Inferior parietal cortex (tissue), 1 donor: ENCODE measurements at regions not wholly inside any gene's neighbourhood (a gene's known extent, or its start where the extent isn't known, plus 50 kb on each side); places are given as distances from the start of the nearest gene placed in this dataset.
"Not testable (repeated sequence)": the region's sequence is repeated elsewhere in the genome, so short reads cannot be mapped to it uniquely, and the experiment has no call there.

ENCODE experiments used
- DNase-seq: peaks from one replicate; pipeline ENCODE4 v3.0.0-alpha.2; 2016; ENCODE audit errors: extremely low spot score

DNA sequence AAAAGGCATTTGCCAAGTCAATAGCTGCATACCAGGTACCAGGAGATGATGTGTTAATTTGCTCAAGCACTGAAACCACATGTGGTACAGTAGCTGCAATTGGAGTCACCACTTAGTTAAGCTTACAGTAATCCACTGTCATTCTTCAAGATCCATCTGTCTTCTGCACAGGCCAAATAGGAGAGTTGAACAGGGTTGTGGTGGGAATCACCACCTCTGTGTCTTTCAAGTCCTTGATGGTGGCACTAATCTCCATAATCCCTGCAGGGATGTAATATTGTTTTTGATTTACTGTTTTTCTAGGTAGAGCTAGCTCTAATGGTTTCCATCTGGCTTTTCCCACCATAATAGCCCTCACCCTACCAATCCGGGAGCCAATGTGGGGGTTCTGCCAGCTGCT, 91.9 kb downstream of the FCRL5 start:
- DNase-seq = no peak

DNA sequence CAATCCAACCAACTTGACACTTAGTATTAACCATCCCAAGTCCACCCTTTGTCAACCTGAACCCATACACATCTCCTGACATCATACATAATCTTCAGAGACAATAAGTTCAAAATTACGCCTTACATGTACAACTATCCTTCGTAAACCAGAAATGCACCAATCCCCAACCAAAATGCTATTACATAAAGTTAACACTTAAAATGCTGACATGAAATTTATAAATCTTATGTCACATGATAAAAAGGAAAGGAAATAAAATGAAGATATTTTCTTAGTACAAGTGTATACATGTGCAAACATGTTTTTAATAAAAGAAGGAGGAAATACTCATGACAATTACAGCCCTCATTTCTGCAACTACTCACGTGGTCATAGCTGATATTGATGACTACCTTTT, 95.0 kb downstream of the FCRL5 start:
- no peak for DNase-seq

DNA sequence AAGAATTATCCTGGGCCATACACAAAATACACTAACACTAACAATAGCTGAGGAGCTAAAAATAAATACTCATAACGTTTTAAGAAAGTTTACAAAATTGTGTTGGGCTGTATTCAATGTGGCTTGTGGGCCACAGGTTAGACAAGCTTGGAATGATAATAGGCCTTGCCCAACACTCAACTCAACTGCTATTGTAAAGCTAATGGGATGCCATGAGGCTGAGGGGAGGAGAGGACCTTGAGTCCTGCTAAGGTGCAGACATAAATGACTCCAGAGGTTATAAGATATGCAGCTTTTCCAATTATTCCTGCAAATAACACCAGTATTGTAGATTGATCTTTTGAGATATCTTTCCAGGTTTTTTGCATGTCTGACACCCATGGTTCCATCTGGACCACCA, 97.0 kb downstream of the FCRL5 start:
- DNase-seq = no peak

DNA sequence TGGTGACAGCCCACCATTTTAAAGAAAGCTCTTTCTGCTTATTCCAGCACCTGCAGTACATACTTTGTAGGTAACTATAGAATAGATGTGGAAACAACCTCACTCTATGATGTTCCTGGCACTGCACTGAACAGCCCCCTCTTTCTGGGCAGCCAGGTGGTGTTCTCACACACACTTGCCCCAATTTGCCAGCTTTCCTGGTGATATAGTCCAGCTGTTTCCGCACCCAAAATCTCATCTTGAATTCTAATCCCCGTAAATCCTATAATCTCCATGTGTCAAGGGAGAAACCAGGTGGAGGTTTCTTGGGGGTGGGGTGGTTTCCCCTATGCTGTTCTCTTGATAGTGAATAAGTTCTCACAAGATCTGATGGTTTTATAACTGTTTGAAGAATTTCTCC, 102.2 kb downstream of the FCRL5 start:
- no peak for DNase-seq

DNA sequence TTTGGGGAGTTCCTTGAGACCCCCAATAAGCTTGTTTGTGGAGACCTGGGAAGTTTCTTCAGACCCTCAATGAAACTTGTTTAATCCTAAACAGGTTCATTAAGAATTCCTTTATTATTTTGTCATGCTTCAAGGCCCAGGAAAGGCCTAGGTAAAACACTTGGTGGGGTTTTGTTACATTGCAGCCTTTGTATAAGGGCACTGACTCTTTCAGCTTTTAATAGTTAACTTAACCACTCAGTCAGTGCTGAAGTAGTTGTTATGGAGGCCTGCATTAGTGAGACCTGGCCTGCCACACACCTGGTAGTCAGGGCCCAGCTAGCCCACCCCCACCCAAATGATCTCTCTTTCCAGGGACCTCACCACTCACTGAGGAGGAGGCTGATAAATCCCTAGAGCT, 103.7 kb downstream of the FCRL5 start:
- no peak for DNase-seq

DNA sequence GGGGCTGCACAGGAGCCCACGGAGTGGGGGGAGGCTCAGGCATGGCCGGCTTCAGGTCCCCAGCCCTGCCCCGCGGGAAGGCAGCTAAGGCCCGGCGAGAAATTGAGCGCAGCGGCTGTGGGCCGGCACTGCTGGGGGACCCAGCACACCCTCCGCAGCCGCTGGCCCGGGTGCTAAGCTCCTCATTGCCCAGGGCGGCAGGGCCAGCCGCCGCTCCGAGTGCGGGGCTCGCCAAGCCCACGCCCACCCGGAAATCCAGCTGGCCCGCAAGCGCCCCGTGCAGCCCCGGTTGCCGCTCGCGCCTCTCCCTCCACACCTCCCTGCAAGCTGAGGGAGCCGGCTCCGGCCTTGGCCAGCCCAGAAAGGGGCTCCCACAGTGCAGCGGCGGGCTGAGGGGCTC, 106.0 kb downstream of the FCRL5 start:
- DNase-seq = not testable (repeated sequence)

DNA sequence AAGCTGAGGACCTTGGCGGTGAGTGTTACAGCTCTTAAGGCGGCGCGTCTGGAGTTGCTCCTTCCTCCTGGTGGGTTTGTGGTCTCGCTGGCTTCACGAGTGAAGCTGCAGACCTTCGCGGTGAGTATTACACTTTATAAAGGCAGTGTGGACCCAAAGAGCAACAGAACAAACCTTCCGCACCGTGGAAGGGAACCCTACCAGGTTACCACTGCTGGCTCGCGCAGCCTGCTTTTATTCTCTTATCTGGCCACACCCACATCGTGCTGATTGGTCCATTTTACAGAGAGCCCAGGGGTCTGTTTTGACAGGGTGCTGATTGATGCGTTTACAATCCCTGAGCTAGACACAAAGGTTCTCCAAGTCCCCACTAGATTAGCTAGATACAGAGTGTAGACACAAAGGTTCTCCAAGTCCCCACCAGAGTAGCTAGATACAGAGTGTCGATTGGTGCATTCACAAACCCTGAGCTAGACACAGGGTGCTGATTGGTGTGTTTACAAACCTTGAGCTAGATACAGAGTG, 106.6 kb downstream of the FCRL5 start:
- DNase-seq = not testable (repeated sequence)

DNA sequence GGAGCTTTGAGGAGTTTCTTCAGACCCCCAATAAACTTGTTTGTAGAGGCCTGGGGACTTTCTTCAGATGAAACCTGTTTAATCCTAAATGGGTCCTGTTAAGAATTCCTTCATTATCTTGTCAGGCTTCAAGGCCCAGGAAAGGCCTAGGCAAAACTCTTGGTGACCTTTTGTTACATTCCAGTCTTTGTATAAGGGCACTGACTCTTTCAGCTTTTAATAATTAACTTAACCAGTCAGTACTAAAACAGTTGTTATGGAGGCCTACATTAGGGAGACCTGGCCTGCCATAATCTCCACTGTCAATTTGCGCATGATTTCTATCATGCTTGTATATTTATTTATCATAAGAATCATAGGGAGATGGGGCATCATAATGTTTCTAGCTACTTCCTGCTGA, 110.2 kb downstream of the FCRL5 start:
- DNase-seq = no peak

DNA sequence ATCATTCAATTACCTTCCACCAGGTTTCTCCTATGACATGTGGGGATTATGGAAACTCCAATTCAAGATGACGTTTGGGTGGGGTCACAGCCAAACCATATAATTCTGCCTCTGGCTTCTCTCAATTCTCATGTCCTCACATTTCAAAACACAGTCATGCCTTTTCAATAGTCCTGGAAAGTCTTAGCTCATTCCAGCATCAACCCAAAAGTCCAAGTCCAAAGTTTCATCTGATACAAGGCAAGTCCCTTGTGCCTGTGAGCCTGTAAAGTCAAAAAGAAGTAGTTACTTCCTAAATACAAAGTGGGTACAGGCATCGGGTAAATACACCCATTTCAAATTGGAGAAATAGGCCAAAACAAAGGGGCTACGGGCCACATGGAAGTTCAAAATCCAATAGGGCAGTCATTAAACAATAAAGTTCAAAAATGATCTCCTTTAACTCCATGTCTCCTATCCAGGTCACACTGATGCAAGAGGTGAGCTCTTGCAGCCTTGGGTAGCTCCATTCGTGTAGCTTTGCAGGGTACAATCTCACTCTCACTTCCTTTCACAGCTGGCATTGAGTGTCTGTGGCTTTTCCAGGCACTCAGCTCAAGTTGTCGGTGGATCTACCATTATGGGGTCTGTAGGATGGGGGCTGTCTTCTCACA, 112.9 kb downstream of the FCRL5 start:
- no peak for DNase-seq

DNA sequence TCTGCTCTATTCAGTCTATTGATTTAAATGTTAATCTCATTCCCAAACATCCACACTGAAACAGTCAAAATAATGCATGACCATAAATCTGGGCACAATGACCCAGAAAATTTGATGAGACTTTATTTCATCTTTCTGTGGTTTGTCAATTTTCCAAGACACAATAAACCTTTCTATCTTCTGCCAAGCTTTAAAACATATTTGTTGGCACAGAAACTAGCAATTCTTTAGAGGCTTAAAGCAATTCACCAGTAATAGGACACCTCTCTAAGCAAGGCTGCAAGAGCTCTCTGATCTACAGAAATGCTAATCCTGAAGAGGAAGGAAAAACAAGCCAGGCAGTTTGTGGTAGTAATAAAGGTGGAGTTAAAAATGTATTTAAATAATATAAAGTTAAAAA, 113.7 kb downstream of the FCRL5 start:
- DNase-seq = no peak

DNA sequence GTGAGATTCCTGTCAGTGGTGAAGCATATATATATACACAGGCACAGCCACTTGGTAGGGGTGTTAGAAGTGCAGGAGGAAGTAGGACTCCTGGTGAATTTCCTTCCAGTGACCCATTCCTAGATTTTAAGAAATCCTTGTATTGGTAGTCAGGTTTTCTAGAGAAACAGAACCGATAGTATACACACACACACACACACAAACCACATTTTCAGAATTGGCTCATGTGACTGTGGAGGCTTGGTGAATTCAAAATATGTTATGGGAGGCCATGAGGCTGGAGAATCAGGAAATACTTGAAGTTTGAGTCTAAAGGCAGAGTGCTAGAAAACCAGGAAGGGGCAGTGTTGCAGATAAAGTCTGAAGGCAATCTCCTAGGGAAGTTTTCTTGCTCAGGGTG, 114.2 kb downstream of the FCRL5 start:
- DNase-seq = no peak

DNA sequence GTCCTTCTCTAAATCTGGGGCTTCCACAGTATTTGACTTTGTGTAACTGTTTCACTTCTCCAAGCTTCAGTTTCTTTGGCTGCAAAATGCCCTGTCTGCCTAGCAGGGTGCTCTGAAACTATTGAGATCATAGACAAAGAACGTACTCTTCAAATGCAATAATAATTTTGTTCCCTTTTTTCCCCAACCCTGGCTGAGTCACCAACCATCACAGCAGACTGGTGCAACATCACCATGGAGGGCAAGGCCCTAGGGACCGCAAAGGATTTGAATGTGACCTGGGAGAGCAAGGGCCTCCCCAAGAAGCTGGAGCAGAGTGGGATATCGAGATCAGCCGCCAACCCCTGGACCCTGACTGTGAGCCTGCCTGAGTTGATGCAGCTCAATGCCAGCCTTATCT, 115.0 kb downstream of the FCRL5 start:
- DNase-seq = no peak

DNA sequence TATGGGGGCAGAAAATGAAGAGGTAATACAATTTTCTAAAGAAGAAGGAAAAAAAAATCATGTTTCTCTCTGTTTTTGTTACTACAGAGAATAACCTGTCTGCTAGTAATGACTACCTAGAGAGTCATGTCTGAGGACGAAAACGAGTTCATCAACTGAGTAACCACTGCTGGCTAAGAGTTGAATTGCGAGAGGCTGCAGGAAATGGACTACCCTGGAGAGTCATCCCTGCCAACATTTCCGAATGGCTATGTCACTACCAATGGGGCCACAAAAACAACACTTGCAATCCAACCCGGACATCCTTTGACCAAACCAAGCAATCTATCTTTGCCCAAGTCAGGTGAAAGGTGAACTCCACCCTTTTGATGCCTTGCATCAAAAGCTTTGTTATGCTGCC, 120.6 kb downstream of the FCRL5 start:
- no peak for DNase-seq

DNA sequence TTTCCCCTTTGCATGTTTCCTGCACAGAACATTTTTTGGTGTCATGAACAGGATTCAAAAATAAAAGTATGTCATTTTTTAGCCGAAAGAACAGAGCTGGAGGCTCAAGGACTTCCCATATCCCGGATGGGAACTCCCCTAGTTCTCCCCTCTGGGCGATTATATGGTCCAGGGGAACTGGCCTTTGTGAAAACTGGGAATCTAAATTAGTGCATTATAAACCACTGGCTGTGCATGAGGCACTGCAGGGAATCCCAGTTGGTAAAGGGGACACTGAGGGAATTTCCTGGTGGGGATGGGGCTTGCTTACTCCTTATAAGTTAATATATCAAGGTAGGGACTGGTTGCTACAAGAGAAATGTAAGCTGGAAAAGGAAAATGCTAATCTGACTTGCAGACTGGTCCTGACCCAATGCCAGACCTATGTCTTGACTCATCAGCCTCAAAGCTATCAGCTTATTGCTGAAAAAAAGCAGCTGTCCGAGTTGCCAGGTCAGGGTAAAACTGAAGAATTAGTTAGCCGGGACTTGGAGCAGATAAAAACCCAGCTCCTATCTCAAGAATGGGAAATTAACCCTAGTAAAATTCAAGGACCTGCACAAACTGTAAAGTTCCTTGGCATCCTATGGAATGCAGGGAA, 122.6 kb downstream of the FCRL5 start:
- no peak for DNase-seq

DNA sequence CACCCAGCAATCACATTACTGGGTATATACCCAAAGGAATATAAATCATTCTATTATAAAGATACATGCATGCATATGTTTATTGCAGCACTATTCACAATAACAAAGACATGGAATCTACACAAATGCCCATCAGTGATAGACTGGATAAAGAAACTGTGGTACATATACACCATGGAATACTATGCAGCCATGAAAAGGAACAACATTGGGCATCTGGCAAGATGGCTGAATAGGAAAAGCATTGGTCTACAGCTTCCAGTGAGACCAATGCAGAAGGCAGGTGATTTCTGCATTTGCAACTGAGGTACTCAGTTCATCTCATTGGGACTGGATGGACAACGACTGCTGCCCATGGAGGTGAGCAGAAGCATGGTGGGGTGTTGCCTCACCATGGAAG, 128.6 kb downstream of the FCRL5 start:
- not testable (repeated sequence) for DNase-seq

DNA sequence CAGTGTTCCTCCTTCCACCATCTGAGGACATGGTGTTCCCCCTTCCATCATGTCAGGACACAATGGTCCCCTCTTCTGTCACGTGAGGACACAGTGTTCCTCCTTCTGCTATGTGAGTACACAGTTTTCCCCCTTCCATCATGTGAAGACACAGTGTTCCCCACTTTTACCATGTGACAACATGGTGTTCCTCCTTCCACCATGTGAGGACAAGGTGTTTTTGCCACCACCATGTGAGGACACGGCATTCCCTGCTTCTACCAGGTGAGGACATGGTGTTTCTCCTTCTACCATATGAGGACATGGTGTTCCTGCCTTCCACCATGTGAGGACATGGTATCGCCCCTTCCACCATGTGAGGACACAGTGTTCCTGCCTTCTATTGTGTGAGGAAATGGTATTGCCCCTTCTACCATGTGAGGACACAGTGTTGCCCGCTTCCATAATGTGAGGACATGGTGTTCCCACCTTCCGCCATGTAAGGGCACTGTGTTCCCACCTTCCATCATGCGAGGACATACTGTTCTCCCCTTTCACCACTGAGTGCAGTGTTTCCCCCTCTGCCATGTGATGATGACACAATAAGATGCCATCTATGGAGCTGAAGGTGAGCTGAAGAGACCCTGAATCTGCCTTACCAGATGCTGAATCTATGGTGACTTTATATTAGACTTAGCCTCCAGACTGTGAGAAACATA, 132.3 kb downstream of the FCRL5 start:
- no peak for DNase-seq

DNA sequence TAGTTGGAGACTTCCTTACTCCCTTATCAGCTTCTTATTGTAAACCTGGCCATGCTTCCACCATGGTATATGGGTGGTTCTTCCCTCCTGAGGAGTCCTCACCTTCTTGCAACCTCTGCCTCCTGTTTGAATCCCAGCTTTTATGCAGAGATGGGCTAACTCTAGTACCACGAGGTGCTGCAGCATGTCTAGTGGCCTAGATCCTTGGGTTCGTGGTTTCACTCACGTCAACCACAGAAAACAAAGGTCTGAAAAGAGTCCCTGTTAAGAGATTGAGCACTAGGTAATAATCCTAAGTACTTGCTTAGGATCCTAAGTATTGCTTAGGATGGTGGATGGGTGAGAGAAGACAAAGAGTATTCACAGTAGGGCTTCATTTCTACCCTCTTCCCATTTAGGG, 133.7 kb downstream of the FCRL5 start:
- DNase-seq = no peak

DNA sequence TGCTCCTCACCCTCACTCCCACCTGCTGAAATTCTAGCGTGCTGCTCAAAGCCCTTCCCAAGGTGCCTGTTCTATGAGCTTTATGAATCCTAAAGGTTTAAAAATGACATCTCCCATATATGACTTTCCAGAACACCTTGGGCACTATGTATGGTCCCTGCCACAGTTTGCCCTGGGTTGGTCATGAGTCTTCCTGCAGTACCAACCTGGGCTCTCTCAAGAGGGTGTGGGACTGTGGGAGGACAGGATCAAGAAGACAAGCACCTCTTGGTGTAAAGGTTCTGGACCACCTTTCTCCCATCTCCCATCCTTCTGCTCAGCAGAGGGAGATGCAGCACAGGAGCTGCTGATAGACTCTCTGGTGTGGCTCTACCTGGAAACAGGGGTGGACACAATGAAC, 134.1 kb downstream of the FCRL5 start:
- DNase-seq = no peak

DNA sequence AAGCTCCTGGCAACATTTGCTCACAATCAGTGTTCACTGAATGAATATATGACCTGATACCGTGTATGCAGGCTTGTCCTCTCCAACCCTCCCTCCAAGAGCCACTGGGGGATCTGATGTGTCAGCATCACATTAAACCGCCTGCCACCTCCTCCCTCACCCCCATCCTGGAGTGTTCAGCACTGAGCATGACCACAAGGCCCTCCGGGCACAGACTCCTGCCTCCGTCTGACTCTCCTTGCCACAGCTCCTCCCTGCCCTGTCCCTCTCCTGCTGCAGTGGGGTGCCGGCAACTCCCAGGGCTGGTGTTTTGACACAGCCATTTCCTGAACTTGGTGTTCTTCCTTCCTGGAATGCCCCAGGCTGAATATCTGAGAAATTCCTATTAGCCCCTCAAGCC, 136.7 kb downstream of the FCRL5 start:
- DNase-seq = no peak

DNA sequence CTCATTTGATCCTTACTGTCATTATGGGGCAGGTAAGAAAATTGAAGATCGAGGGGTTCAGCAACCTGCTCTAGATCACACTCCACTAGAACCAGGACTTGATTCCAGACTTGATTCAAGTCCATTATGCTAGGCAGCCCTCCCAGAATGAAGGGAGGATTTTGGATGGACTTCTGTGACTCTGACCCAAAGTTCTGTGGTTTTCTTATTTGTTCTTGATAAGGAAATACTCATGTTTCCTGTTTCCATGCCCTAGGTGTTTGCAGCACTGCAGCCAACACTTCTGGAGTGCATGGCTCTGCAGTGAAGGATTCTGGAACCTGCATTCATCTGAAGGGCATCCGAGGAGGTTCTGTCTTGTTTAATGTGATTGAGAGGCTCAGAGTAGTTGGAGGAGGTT, 140.0 kb downstream of the FCRL5 start:
- DNase-seq = no peak

DNA sequence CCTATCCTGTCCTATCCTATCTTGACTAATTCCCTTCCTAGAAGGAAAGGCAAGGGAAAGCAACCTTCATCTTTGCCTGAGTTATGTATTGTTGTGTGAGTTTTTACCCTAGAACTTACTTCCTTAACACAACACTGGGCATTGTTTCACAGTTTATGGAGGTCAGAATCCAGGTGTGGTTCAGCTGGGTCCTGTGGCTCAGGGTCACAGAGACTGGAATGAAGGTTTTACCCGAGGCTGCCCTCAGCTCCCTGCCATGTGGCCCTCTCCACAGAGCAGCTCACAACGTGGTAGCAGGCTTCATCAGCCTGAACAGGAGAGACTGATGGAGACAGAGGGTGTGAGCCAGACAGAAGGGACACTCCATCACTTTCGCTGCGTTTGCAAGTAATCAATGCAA, 140.5 kb downstream of the FCRL5 start:
- DNase-seq = no peak

DNA sequence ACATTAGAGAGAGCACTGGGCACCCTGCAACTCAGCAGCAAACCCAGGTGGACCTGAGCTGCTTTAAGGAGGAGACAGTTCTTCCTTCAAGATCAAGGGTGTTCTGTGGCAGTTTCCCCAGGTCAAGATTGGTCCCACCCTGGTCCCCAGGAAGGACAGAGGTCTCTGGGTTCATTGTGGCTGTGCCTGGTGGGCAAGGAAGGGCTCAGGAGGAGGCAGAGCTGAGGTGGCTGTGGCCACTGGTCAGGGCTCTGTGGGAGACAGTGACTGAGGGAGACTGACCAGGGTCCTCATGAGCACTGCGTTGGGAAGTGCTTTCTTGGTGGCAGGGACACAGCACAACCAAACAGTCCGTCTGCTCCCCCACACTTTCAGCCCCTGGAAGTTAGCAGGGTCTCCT, 141.3 kb downstream of the FCRL5 start:
- DNase-seq = no peak

DNA sequence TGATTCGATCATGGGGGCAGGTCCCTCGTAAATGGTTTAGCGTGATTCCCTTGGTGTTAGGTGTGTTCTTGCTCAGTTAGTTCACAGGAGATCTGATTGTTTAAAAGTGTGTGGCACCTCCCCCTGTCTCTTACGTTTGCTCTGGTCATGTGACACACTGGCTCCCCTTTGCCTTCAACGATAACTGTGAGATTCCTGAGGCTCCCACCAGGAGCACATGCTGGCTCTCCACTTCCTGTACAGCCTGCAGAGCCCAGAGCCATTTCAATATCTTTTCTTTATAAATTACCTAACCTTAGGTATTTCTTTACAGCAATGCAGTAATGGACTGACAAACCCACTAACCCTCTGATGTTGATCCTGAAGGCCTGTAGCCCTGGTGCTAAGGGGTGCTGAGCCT, 141.9 kb downstream of the FCRL5 start:
- no peak for DNase-seq
